Right hindlimb (tissue), 1 donor: ENCODE measurements at regions not wholly inside any gene's neighbourhood (a gene's known extent, or its start where the extent isn't known, plus 50 kb on each side); places are given as distances from the start of the nearest gene placed in this dataset.
A peak's percentile ranks its signal among the peaks of the same experiment; 100 is the strongest.
"Not testable (repeated sequence)": the region's sequence is repeated elsewhere in the genome, so short reads cannot be mapped to it uniquely, and the experiment has no call there.

Source experiments
- DNase-seq: peaks from one replicate; pipeline ENCODE4 v3.0.0-alpha.2; 2018

DNA sequence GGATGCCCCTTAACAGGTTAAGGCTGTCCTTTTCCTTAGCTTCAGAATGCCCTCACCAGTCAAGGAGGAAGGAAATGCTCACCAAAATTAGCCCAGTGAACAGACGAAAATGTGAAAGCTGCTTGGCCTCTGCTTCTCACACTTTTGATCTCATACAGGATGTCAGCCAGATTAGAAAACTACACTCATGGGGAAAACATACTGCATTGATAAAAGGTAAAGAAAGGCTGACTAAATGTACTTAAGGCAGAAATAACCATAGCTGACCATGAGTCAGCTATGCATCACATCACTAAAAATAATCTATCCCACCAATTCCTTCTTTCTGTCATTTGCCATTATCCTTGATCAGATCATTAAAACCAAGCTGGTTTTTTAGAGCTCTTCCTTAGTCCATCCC, 198.4 kb upstream of the TENT5A start:
- DNase-seq: no peak

DNA sequence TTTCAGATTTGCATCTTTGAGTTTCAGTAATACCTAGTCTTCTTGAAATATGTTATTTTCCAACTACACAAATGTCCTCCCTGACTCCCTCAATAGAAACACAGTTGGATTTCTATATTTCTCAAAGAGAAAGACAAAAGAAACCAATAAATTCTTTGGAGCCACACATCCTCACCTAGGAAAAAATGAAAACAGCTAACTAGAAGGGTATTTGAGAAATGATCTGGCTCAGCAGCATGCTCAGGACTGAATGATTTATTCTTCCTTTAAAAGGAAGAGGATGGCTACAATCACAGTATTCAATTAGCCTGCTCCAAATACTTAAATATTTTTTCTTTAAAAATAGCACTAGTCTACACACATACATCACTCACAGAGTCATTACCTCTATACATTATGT, 196.4 kb upstream of the TENT5A start:
- DNase-seq: no peak

DNA sequence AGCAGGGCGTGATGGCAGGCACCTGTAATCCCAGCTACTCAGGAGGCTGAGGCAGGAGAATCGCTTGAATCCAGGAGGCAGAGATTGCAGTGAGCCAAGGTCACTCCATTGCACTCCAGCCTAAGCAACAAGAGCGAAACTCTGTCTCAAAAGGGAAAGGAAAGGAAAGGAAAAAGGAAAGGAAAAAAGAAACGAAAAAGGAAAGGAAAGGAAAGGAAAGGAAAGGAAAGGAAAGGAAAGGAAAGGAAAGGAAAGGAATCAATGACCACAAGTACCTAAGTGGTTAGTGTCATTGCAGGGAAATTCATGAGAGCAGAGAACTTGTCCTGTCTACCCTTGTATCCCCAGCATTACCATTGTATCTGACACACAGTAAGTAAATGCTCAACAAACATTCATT, 195.7 kb upstream of the TENT5A start:
- DNase-seq: not testable (repeated sequence)

DNA sequence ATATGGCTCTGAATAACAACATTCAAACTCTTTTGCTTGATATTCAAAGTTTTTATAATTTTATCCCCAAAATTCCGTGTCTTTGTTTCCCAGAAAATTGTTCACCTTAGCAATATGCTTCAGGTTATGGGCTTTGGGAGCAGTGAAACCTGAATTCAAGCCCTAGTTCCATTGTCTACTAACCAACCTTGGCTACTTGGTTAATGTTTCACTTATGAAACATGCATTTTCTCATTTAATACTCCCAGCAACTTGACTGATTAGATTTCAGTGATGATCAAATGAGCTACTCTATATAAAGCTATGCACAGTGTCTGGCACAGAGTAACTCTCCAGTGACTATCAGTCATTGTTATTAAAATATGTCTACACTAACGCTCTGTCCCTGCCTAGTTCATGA, 192.2 kb upstream of the TENT5A start:
- no peak for DNase-seq

DNA sequence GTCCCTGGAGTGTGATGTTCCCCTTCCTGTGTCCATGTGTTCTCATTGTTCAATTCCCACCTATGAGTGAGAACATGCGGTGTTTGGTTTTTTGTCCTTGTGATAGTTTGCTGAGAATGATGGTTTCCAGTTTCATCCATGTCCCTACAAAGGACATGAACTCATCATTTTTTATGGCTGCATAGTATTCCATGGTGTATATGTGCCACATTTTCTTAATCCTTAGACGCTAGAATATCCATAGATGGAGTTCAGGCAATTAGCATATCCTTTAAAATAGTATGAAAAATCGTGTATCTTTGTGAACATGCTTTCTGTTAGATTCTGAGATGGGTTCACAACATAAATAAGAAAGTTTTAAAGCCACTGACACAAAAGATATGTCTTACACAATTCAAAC, 190.4 kb upstream of the TENT5A start:
- not testable (repeated sequence) for DNase-seq

DNA sequence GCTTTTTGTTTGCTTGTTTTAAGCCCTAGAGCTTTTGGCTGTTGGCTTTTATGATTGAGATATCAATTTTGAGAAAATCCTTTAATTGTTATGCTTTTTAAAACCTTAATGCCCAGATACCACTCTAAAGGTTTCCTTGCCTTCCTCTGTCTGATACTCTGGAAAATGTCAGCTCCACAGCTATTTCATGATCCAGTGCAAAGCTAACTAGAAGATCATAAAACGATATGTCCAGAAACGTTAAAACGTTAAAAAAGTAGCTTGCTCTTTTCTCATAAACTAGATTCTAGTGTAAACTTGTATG, 189.5 kb upstream of the TENT5A start:
- no peak for DNase-seq

DNA sequence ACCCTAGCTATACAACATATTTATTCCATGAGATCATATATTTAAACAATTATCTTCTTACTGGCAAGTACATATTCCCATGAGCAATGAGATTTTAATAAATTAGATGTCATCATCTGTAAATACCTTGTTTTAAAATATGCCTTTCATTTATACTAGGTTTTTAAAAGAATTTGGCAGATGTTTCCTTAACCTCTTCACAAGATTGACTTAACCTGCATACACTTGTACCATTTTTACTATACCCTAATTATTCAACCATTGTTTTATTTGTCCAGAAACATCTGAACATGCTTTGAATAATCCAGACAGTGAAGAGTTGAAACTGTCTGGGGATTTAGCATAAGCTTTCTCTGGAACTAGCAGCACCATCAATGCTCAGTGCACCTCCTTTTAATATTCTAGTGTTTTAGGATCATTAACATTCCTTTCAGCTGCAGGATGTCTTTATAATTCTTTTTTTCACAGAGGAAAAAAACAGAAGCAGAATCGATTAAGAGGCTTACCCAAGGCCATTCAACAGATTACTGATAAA, 188.0 kb upstream of the TENT5A start:
- DNase-seq: no peak

DNA sequence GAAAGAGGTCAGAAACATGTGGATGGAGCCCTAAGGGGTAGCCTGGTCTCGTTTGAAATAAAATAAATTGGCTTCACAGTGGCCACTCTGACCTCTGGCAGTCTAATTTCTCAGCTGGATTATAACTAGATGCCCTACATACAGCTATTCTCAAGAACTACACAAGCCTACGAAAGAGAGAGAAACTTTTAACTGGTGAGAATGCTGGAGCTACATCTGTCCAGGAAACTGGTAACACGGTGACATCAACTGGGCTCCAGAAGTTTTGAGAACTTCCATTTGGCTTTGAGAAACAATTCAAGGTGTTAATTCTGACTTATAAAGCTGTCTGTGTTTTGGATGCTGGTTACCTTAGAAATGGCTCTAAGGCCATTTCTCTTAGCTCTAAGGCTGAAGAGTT, 187.3 kb upstream of the TENT5A start:
- DNase-seq: no peak

DNA sequence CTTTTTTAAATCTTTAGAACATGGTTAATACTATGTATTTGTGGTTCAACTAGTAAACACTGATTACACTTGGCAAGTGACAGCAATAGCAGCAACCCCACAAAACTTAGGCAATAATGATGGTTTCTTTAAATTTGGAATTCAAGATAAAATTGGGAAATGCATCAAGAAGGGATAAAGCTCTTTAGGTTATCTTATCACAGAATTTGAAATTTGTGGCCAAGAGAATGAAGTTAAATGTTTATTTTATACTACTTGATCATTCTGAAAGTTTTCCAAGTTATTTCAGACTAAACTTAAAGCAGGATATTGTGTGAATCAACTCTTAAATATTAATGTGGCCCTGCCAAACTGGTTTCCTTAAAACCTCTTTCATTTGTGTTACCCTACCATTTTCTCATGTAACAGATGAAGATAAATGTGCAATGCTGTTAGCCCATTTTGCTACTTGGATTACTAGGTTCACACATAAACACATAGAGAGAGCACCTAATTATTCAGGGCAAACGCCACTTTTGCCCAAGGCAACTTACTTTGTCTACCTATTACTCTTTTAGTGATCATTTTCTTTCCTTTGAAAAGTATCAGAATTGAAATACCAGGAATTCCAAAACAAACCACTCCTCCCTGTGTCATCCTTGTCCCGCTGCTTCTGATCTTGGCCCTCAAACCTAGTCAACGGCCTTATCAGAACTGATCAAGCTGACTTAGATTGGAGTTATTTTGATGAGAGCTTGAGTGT, 186.7 kb upstream of the TENT5A start:
- DNase-seq: no peak

DNA sequence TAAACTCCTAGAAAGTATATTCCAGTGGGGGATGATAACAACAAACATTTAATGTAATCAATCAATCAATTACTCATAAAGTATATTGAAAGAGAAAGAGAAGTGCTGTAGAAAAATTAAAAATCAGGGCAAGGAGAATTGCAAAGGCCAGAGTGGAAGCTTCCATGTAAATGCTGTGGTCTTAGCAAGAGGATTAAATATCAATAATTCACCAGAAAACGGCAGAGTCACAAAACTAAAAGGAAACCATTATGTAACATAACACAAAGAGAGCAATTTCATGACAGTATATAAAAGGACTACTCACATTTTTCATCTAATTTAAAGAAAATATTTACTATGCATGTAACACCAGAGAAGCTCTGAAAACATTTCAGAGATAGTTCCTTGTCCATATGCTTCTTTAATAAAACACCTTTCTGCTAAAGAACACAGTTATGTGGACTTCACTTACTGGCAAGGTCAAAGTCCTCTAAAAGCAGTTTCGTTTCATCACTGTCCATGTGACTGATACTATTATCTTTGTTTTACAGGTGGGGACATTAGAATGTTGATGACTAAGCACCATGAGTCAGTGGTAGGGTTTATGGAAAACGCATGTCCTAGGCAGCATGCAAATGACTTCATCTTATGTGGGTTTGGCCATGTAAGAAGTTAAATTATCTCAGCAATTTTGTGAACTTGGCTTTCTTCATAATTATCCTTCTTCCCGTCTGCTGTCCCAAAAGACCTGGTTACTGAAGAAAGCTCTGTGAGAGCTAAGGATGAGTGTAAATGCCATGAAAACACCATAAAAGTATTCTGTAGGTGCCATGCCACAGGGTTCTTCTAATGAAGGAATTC, 185.8 kb upstream of the TENT5A start:
- no peak for DNase-seq

DNA sequence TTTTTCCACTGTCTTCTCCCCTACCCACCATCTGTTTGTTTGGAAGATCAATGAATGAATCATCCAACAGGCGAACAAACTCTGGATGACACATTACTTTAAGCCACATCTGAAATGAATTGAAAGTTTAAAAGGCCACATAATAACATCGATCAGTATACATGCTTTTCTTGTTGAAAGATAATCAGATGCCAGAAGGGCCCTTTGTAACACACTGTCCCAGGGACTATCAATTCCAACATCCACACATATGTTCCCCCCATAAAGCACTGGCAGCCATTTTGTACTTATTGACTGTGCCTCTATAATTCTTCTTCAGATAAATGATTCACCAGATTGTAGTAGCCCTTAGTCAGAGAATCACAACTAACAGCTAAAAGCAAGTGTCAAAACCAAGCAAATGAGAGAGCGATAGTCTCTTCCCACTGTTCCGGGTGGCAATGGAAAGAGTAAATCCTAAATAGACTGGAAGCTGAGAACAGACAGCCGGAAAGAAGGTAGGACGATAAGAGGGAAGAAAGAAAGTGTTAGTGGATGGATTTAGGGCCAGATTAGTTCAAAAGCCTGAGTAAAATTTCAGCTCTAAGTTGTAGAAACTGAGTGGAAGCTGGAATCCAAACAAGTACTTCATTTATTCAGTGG, 184.9 kb upstream of the TENT5A start:
- no peak for DNase-seq

DNA sequence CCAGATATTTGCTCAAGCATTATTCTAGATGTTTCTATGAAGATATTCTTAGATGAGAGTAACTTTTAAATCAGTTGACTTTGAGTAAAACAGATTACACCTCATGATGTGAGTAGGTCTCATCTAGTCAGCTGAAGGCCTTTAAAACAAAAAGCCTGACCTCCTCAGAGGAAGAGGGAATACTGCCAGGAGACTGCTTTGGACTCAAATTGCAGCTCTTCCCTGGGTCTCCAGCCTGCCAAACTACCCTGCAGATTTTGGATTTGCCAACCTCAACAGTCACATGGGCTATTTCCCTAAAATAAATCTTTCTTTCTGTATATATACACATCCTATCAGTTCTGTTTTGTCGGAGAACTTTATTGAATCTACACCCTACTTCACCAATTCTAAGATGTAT, 182.5 kb upstream of the TENT5A start:
- no peak for DNase-seq

DNA sequence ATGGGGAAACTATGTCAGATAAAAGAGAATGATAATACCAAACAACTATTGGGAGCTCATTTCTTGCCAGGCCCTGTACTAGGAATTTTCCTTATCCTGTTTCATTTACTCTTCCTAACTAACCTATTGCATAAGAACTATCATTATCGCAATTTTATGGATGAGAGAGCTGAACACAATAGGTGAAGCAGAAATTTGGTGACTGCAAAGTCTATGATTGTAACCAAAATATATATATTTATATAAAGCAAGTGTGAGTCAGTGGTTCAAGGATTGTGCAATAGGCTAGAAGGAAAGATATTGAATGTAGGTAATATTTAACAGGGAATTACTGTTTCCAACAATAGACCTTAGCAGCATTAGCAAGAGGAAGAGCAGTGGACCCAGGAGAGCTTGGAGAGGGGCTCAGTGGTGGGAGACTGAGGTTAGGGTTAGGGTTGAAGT, 181.1 kb upstream of the TENT5A start:
- DNase-seq: no peak

DNA sequence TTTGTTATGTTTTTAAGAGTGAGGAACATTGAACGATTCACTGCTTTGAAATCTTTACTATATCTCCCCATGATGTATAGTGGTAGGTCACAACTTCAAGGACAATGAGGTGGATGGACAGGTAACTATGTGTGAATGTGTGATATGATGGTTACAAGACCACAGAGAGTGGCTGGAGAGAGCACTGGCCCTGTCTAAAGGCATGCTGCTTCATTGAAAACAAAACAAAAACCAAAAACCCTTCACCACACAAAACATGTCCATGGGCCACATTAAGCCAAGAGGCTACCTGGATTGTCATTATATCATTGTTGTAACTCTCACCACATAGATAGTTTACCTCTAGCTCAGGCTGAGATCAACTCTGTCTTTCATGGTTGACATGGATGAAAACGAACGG, 180.6 kb upstream of the TENT5A start:
- DNase-seq: no peak

DNA sequence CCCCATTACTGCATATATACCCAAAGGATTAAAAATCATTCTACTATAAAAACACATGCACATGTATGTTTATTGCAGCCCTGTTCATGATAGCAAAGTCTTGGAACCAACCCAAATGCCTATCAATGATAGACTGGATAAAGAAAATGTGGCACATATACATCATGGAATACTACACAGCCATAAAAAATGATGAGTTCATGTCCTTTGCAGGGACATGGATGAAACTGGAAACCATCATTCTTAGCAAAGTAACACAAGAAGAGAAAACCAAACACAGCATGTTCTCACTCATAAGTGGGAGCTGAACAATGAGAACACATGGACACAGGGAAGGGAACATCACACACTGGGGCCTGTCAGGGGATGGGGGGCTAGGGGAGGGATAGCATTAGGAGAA, 180.0 kb upstream of the TENT5A start:
- DNase-seq: not testable (repeated sequence)

DNA sequence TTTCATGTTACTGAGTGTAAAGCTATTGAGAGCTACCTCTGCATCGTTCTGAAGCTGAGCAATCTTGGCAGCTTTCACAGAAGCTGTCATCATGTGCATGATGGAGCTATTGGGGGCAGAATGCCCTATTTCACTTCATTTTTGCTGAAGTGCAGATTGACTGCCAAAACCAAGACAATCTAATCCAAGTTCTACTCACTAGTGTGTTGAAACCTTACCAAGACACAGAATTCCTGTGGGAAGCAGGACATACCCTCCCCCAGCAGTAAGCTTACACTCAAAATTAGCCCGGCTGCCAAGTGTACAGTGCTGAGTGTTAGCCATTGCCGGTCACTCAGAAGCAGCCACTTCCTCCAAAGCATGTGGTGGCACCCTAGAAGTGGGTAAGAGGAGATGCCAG, 177.3 kb upstream of the TENT5A start:
- DNase-seq: no peak

DNA sequence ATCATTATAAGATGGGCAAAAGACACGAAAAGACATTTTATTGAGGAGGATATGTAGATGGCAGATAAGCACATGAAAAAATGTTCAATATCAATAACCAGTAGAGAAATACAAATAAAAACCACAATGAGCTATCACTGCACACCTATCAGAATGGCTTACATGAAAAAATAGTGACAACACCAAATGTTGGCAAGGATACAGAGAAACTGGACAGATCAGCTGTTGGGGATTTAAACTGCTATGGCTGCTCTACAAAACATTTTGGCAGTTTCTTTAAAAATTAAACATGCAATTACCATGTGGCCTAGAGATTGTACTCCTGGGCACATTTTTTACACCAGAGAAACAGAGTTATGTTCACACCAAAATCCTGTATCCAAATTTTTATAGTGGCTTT, 172.7 kb upstream of the TENT5A start:
- DNase-seq: no peak

DNA sequence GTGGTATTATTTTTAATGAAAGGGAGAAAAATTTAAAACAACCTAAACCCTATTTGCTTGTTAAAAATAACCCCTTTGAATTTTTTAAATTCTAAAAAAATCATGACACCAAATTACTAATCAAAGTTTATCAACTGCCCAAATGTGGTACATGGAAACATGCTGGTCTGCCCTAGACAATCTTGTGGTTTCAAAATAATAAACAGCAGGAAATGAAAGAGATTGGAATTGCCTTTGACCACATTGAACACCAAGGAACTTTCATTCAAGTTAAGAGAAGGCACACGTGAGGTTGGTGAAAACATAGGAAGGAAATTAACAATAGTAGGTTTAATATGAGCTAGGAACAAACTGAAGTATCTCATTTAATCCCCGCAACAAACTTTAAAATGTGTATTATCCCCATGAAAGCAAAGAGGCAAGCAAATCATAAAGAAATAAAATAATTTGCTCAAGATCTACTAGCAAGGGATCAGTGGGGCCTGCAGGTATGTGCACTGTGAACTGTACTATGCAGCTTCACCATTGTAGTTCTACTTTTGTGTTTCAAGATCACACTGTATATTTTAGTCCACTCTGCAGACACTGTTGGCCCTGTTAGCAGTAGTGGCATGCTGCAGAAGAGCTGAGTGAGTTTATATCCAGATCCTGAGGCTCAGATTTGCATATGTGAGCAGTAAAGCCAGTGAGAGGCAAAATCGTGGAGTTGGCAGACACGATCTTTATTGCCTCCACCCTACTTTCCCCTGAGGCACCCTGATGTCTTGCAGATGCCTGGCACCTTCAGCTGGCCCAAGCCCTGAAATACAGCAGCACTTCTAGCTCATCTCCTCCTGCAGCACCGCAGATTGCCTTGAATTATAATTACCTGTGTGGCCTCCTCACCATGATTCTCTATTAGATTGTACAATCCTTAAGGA, 157.8 kb upstream of the TENT5A start:
- no peak for DNase-seq

DNA sequence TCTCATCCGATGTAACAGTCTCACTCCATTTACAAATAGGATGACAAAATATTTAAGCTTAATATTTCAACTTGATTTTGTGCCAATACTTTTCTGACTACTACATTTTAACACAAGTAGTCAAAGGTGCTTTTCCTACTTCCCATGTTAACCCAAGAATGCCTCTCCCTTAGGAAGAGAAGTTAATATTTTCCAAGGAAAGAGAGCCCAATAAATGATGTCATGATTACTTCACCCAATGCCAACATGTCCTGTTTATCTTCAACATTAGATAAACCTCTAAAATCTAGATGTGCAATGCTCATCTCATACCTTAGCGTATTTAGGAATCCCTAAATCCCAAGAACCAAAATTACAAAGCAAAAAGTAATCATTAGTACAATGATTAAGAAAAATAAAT, 156.7 kb upstream of the TENT5A start:
- no peak for DNase-seq

DNA sequence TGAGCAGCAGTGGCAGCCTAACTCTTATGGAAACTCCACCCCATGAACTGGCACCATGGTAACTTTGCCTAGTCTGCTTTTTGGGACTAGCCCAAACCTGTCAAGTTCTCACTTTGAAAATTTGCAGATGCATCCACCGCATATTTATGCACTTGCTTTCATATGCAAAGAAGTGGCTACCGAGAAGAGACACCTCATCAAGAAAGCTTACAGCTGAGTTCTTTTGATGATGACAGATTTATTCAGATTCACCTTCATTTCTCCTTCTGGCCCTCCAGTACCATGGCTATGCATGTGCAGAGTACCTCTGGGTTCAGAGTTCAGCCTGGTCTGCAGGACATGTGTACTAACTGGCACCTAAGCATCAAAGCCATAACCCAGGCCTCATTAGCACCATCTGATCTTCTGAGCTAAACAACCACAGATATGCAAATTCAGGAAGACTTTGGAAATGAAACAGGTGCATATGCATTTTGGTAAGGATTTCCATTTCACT, 154.3 kb upstream of the TENT5A start:
- DNase-seq: no peak

DNA sequence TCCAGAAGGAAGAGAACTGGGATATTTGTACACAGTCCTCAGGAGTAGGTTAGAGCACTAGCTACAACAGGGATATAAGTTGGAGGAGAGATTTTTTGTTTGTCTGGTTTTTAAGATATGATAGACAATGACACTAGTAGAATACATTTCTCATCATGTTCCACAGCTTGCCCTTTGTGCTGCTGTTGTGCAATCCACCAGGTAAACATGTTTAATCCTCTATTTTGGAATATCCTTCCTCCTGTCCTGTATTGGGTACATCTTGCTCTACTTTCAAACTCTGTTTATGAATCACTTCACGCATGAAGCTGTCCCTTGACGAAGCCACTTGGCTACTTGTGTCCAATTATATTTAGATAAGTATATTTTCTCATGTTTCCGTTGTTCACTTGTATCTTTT, 153.6 kb upstream of the TENT5A start:
- no peak for DNase-seq

DNA sequence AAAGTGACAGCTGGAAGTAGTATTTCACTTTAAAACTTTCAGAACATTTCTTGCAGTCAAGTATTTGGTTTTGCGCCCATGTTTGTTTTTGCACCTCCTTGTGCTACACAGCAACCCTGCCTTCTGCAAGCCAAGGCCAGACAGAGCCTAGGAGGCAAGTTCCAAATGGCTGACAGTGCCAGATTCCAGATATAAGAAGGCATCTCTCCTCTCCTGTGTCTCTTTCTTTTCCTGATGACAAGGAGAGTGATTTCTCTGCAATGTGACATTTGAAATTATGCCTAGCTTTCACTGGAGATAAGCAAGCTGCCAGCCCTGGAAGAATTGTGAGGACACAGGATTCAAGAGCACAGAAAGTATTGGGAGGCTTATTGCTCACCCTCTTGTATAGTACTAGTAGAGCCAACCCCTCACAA, 149.1 kb upstream of the TENT5A start:
- peak; percentile 24 for DNase-seq

DNA sequence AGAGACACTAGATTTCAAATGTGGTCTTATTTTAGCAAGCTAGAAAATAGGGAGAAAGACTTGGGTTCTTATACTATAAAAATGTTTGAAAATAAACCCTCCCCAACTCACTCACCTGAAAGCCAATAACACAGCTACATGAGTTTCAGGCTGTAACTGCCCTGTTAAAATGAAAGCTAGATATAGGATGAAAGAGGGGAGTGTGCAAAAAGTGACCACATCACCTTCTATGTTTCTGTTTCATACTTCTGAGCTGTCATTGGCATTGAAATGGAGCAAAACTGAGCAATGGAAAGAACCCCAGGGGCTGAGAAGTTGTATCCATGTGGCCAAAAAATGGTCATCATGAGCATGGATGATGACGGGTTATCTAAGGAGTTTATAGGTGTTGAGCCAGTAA, 148.1 kb upstream of the TENT5A start:
- DNase-seq: no peak
